ENCODE measurements at regions not wholly inside any gene's neighbourhood (a gene's known extent, or its start where the extent isn't known, plus 50 kb on each side); places are given as distances from the start of the nearest gene placed in this dataset.

- DNase-seq (ENCODE audit: extremely low read depth in 1 of 2, low read depth in 1 of 2): no peak
These were observed 101.5 kb upstream of the GHR start for GRCh38 chr5:42321785-42322184.

GRCh38 chr5:42337143-42337542 lies 86.1 kb upstream of the GHR start:
- no peak for DNase-seq (ENCODE audit: extremely low read depth in 1 of 2, low read depth in 1 of 2)

GRCh38 chr5:42337607-42338006 lies 85.6 kb upstream of the GHR start:
- DNase-seq (ENCODE audit: extremely low read depth in 1 of 2, low read depth in 1 of 2): no peak

GRCh38 chr5:42338136-42338535 lies 85.1 kb upstream of the GHR start:
- no peak for DNase-seq (ENCODE audit: extremely low read depth in 1 of 2, low read depth in 1 of 2)

- no peak for DNase-seq (ENCODE audit: extremely low read depth in 1 of 2, low read depth in 1 of 2)
These were observed 74.1 kb upstream of the GHR start for GRCh38 chr5:42349163-42349562.

- no peak for DNase-seq (ENCODE audit: extremely low read depth in 1 of 2, low read depth in 1 of 2)
These were observed 71.3 kb upstream of the GHR start for GRCh38 chr5:42351956-42352355.

- no peak for DNase-seq (ENCODE audit: extremely low read depth in 1 of 2, low read depth in 1 of 2)
These were observed 63.2 kb upstream of the GHR start for GRCh38 chr5:42360056-42360455.

GRCh38 chr5:42360616-42361314 lies 62.5 kb upstream of the GHR start:
- no peak for DNase-seq (ENCODE audit: extremely low read depth in 1 of 2, low read depth in 1 of 2)

- DNase-seq (ENCODE audit: extremely low read depth in 1 of 2, low read depth in 1 of 2): no peak
These were observed 61.9 kb upstream of the GHR start for GRCh38 chr5:42361315-42361688.

- DNase-seq (ENCODE audit: extremely low read depth in 1 of 2, low read depth in 1 of 2): no peak
These were observed 57.2 kb upstream of the GHR start for GRCh38 chr5:42366051-42366450.

Measured in activated CD8-positive, alpha-beta memory T cell treated with anti-CD3 and anti-CD28 coated beads for 1 hour (primary cell).